PC-3 (cell line): ENCODE measurements at regions not wholly inside any gene's neighbourhood (a gene's known extent, or its start where the extent isn't known, plus 50 kb on each side); places are given as distances from the start of the nearest gene placed in this dataset.

Source experiments
- ATAC-seq: fragments of 200-7000 bp; cut with Tn5 transposase; 2 replicates; pipeline ENCODE4 v1.9.1; 2020; ENCODE audit warnings: mild to moderate bottlenecking, moderate library complexity
- BruUV-seq: library from RNA; stranded (reverse); fragments of 400-500 nt; replicated peaks from 2 replicates; lab custom pipeline; 2021; lab: Mats Ljungman, UMichigan
- CTCF ChIA-PET: fragments of 300-600 bp; sonication (Branson Sonifier 250); formaldehyde crosslinking; loops from one replicate; lab custom pipeline; 2022; ENCODE audit warnings: antibody characterized with exemption; lab: Charles Lee
- POLR2A ChIA-PET: fragments of 300-600 bp; sonication (Branson Sonifier 250); formaldehyde crosslinking; loops from one replicate; lab custom pipeline; 2022; ENCODE audit warnings: antibody characterized with exemption; ENCODE audit not compliant: unreplicated experiment; lab: Charles Lee
- DNase-seq: peaks from one replicate; pipeline ENCODE4 v3.0.0-alpha.2; 2015
- H2AFZ ChIP-seq: fragments of 300-600 bp; sonication (generic); 2 replicates; pipeline ENCODE4 v1.6.0; 2016; ENCODE audit warnings: antibody characterized with exemption, low read length
- H3F3A ChIP-seq: fragments of 300-600 bp; sonication (generic); one replicate; pipeline ENCODE4 v1.6.0; 2017; ENCODE audit warnings: antibody characterized with exemption, low read length, control low read depth, mild to moderate bottlenecking; ENCODE audit not compliant: unreplicated experiment
- H3K27ac ChIP-seq: fragments of 300-600 bp; sonication (generic); 2 replicates; pipeline ENCODE4 v1.5.1; 2016; ENCODE audit warnings: mild to moderate bottlenecking, low read length
- H3K27me3 ChIP-seq: fragments of 300-600 bp; sonication (generic); 2 replicates; pipeline ENCODE4 v1.6.1; 2016; ENCODE audit warnings: low read length, mixed read lengths
- H3K36me3 ChIP-seq: fragments of 300-600 bp; sonication (generic); 2 replicates; pipeline ENCODE4 v1.6.1; 2016; ENCODE audit warnings: low read depth, mixed run types, low read length, mixed read lengths
- H3K4me1 ChIP-seq: fragments of 300-600 bp; sonication (generic); 2 replicates; pipeline ENCODE4 v1.5.1; 2016; ENCODE audit warnings: low read length; ENCODE audit not compliant: insufficient read depth
- H3K4me2 ChIP-seq: fragments of 300-600 bp; sonication (generic); 2 replicates; pipeline ENCODE4 v1.6.0; 2016; ENCODE audit warnings: low read length
- H3K4me3 ChIP-seq: fragments of 300-600 bp; sonication (generic); 2 replicates; pipeline ENCODE4 v1.5.1; 2016; ENCODE audit warnings: mild to moderate bottlenecking, low read length, mixed read lengths
- H3K79me2 ChIP-seq: fragments of 300-600 bp; sonication (generic); 2 replicates; pipeline ENCODE4 v1.6.1; 2017; ENCODE audit warnings: low read length, mixed read lengths
- H3K9ac ChIP-seq: fragments of 300-600 bp; sonication (generic); 2 replicates; pipeline ENCODE4 v1.6.0; 2016; ENCODE audit warnings: mild to moderate bottlenecking, low read length
- H3K9me2 ChIP-seq: fragments of 300-600 bp; sonication (generic); replicated peaks from 2 replicates; pipeline ENCODE4 v1.6.1; 2016; ENCODE audit warnings: mixed run types, low read length, mixed read lengths
- H3K9me3 ChIP-seq: fragments of 300-600 bp; sonication (generic); 2 replicates; pipeline ENCODE4 v1.6.1; 2016; ENCODE audit warnings: low read length, mixed read lengths
- H4K20me1 ChIP-seq: fragments of 300-600 bp; sonication (generic); 2 replicates; pipeline ENCODE4 v1.6.1; 2016; ENCODE audit warnings: low read length, mixed read lengths
- EZH2 ChIP-seq: fragments of 300-600 bp; sonication (generic); IDR thresholded peaks from one replicate; pipeline ENCODE4 v1.6.1; 2017; ENCODE audit warnings: antibody characterized with exemption, mild to moderate bottlenecking, low read length; ENCODE audit not compliant: unreplicated experiment
- EZH2phosphoT487 ChIP-seq: fragments of 300-600 bp; sonication (generic); IDR thresholded peaks from 2 replicates; pipeline ENCODE4 v1.6.1; 2018; ENCODE audit warnings: mild to moderate bottlenecking, antibody characterized with exemption, low read length, borderline replicate concordance
- intact Hi-C: fragments of 100-400 bp; cut with micrococcal nuclease; formaldehyde crosslinking; loops from 2 replicates; pipeline ENCODE4 v1.9.0; 2023
- TF ChIP-seq, protein P1 (sequence below): fragments of 300-600 bp; sonication (generic); conservative IDR thresholded peaks from 2 replicates; pipeline ENCODE4 v1.5.1; 2017; ENCODE audit warnings: antibody characterized with exemption, low read depth, mild to moderate bottlenecking, low read length

DNA sequence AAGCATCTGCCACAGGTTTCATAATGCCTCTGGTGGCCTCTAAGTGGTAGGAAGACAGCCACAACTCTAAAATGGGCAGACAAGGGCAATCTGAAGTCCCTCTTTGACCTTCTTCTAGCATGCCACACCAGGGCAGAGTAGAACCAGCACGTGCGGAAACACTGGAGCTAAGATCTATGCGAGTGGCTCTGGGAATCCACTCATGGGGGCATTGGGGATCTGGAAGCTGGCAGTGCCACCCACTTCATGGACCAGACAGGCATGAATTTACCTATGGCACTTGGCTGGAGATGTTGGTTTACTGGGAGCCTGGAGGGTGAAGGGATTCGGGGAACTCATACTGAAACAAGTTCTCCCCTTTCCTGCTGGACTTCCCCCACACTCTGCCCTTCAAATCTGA is 337.4 kb downstream of the MIAT start:
- ChIA-PET CTCF (no interaction called here), POLR2A (no interaction called here)
- no peak for ATAC-seq
- no peak overlapping the region for H3K9ac ChIP-seq
- no peak overlapping the region for H2AFZ ChIP-seq
- DNase-seq, result no peak
- BruUV-seq, result no TSS peak
- H3K36me3 ChIP-seq, result no peaks in the 10 kb centered on the region
- no peaks in the 10 kb centered on the region for H3F3A ChIP-seq
- no peaks in the 10 kb centered on the region for H3K4me1 ChIP-seq
- no peaks in the 10 kb centered on the region for H3K79me2 ChIP-seq
- no peaks in the 10 kb centered on the region for H4K20me1 ChIP-seq
- no peak overlapping the region for H3K4me2 ChIP-seq
- H3K27me3 ChIP-seq, result peaks cover 4% of the 10 kb centered on the region; the same call in 1 of the 2 replicates
- H3K9me3 ChIP-seq, result no peaks in the 10 kb centered on the region
- no peaks in the 10 kb centered on the region for H3K9me2 ChIP-seq
- no peak overlapping the region for H3K4me3 ChIP-seq
- intact Hi-C loops, result no loop called here
- no peak overlapping the region for H3K27ac ChIP-seq
- no peak for TF ChIP-seq EZH2
- TF ChIP-seq EZH2phosphoT487, result no peak
- TF ChIP-seq, protein P1, sequence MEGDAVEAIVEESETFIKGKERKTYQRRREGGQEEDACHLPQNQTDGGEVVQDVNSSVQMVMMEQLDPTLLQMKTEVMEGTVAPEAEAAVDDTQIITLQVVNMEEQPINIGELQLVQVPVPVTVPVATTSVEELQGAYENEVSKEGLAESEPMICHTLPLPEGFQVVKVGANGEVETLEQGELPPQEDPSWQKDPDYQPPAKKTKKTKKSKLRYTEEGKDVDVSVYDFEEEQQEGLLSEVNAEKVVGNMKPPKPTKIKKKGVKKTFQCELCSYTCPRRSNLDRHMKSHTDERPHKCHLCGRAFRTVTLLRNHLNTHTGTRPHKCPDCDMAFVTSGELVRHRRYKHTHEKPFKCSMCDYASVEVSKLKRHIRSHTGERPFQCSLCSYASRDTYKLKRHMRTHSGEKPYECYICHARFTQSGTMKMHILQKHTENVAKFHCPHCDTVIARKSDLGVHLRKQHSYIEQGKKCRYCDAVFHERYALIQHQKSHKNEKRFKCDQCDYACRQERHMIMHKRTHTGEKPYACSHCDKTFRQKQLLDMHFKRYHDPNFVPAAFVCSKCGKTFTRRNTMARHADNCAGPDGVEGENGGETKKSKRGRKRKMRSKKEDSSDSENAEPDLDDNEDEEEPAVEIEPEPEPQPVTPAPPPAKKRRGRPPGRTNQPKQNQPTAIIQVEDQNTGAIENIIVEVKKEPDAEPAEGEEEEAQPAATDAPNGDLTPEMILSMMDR, result no peak

DNA sequence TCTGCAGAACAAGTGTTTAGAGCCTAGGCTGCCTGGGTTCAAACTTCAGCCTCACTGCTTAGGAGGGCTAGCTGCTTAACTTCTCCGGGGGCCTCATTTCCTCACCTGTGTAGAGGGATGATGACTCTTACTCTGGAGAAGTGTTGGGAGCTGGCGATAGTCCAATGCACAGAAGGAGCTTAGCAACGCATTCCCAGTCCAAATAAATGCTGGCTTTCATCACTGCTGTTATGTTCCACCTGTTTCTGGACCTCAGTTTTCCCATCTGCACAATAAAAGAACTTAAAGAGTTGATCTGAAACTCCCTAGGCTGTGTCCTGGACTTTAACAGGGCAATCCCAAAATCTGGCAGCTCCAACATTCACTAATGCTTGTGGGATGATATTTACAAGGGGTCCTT is 337.8 kb downstream of the MIAT start:
- H3K4me1 ChIP-seq, result no peaks in the 10 kb centered on the region
- intact Hi-C loops, result no loop called here
- no peaks in the 10 kb centered on the region for H4K20me1 ChIP-seq
- H3K36me3 ChIP-seq, result no peaks in the 10 kb centered on the region
- no peak overlapping the region for H3K4me2 ChIP-seq
- POLR2A ChIA-PET, result no interaction called here
- H3K27me3 ChIP-seq, result peaks cover 4% of the 10 kb centered on the region; the same call in 1 of the 2 replicates
- H3K79me2 ChIP-seq, result no peaks in the 10 kb centered on the region
- BruUV-seq, result no TSS peak
- H3F3A ChIP-seq, result no peaks in the 10 kb centered on the region
- no peak overlapping the region for H2AFZ ChIP-seq
- no peak overlapping the region for H3K4me3 ChIP-seq
- no peak for DNase-seq
- no peak for ATAC-seq
- H3K9me3 ChIP-seq, result no peaks in the 10 kb centered on the region
- CTCF ChIA-PET, result no interaction called here
- H3K9ac ChIP-seq, result no peak overlapping the region
- TF ChIP-seq, protein P1, result no peak
- no peak for TF ChIP-seq EZH2
- no peak for TF ChIP-seq EZH2phosphoT487
- H3K9me2 ChIP-seq, result no peaks in the 10 kb centered on the region
- no peak overlapping the region for H3K27ac ChIP-seq

DNA sequence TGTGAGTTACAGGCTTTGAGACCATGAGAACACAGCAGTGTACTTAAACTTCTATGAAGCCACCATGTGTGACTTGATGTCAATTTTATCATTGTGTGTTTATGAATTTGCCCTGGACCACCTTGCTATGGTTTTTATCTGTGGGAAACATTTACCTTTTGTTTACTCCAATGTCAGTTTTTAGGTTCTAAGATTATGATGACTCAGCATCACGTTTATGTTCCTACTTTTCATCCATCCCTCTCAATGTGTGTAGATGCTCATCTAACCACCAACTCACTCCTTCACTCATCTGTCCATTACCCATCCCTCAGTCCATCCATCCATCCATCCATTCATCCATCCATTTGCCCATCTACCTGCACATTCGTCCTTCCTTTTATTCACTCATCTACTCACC is 338.8 kb downstream of the MIAT start:
- H3K79me2 ChIP-seq, result no peaks in the 10 kb centered on the region
- no peak overlapping the region for H3K9ac ChIP-seq
- ATAC-seq (no peak), DNase-seq (no peak)
- H3K9me2 ChIP-seq, result no peaks in the 10 kb centered on the region
- H3K9me3 ChIP-seq, result no peaks in the 10 kb centered on the region
- H3K4me3 ChIP-seq, result no peak overlapping the region
- no peaks in the 10 kb centered on the region for H3F3A ChIP-seq
- no peaks in the 10 kb centered on the region for H3K36me3 ChIP-seq
- no peak overlapping the region for H3K27ac ChIP-seq
- peaks cover 4% of the 10 kb centered on the region; the same call in 1 of the 2 replicates for H3K27me3 ChIP-seq
- ChIA-PET POLR2A (no interaction called here), CTCF (no interaction called here)
- H4K20me1 ChIP-seq, result no peaks in the 10 kb centered on the region
- no TSS peak for BruUV-seq
- no peak overlapping the region for H2AFZ ChIP-seq
- TF ChIP-seq EZH2phosphoT487 (no peak), EZH2 (no peak)
- TF ChIP-seq, protein P1, result no peak
- no peaks in the 10 kb centered on the region for H3K4me1 ChIP-seq
- no peak overlapping the region for H3K4me2 ChIP-seq
- intact Hi-C loops, result no loop called here
